Neural crest cell (in vitro differentiated cells): ENCODE measurements at regions not wholly inside any gene's neighbourhood (a gene's known extent, or its start where the extent isn't known, plus 50 kb on each side); places are given as distances from the start of the nearest gene placed in this dataset.

Experiments used
- DNase-seq: peaks from one replicate; pipeline ENCODE4 v3.0.0; 2021; ENCODE audit warnings: low read depth, mixed read lengths, low spot score
- H3K27ac Mint-ChIP-seq: one replicate; pipeline ENCODE4 v1.8.0; 2021; ENCODE audit warnings: mild to moderate bottlenecking, mixed read lengths; ENCODE audit not compliant: unreplicated experiment
- H3K27me3 Mint-ChIP-seq: 2 replicates; pipeline ENCODE4 v1.8.0; 2021; ENCODE audit warnings: low read depth, mild to moderate bottlenecking, mixed read lengths
- H3K36me3 Mint-ChIP-seq: 2 replicates; pipeline ENCODE4 v1.8.0; 2021; ENCODE audit warnings: low read depth, mild to moderate bottlenecking, mixed read lengths
- H3K4me1 Mint-ChIP-seq: 2 replicates; pipeline ENCODE4 v1.8.0; 2021; ENCODE audit warnings: mixed read lengths
- H3K4me3 Mint-ChIP-seq: one replicate; pipeline ENCODE4 v1.8.0; 2021; ENCODE audit warnings: mild to moderate bottlenecking, mixed read lengths
- H3K9me3 Mint-ChIP-seq: 2 replicates; pipeline ENCODE4 v1.8.0; 2021; ENCODE audit warnings: mixed read lengths
- TF ChIP-seq, protein P1 (sequence below): fragments of 200-600 bp; sonication (generic); conservative IDR thresholded peaks from 2 replicates; pipeline ENCODE4 v1.5.0; 2021; ENCODE audit warnings: antibody characterized with exemption, mild to moderate bottlenecking

DNA sequence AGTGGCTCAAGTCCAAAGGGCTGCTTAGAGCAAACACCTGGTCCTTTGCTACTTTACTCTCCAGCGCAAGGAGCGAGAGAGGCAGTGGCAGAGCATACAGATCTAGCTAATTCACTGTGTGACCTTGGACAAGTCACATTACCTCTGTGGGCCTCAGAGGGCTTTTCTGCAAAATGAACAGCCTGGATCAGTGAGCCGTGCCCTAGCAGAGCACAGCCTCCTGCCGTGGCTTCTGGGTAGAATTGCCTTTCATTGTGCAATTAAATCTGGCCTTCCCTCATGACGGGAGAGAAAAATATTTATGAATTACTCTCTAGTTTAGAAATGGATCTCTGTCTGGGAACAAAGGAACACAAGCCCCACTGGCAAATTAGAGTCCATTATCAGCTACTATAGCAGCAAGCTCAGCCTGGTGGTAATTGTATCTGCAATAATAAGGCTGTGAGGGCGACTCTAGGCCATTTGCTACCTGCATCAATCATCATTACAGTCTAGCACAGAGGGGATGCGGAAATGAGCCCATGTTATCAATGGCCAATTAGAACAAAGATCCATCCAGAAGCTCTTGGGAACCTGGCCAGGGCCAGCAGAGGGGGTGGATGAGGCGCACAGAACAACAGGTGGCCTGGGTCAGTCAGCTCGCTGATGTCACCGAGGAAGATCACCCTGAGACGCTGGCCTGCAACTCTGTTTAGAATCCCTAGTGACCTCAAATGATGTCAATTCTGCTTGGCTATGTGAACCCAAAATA lies 114.2 kb upstream of the LY86 start:
- Mint-ChIP-seq H3K4me1 (no peaks in the 10 kb centered on the region), H3K36me3 (no peaks in the 10 kb centered on the region), H3K9me3 (peaks cover 7% of the 10 kb centered on the region), H3K4me3 (no peak overlapping the region), H3K27me3 (no peaks in the 10 kb centered on the region), H3K27ac (no peak overlapping the region)
- DNase-seq, result no peak
- TF ChIP-seq, protein P1, sequence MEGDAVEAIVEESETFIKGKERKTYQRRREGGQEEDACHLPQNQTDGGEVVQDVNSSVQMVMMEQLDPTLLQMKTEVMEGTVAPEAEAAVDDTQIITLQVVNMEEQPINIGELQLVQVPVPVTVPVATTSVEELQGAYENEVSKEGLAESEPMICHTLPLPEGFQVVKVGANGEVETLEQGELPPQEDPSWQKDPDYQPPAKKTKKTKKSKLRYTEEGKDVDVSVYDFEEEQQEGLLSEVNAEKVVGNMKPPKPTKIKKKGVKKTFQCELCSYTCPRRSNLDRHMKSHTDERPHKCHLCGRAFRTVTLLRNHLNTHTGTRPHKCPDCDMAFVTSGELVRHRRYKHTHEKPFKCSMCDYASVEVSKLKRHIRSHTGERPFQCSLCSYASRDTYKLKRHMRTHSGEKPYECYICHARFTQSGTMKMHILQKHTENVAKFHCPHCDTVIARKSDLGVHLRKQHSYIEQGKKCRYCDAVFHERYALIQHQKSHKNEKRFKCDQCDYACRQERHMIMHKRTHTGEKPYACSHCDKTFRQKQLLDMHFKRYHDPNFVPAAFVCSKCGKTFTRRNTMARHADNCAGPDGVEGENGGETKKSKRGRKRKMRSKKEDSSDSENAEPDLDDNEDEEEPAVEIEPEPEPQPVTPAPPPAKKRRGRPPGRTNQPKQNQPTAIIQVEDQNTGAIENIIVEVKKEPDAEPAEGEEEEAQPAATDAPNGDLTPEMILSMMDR, result no peak

DNA sequence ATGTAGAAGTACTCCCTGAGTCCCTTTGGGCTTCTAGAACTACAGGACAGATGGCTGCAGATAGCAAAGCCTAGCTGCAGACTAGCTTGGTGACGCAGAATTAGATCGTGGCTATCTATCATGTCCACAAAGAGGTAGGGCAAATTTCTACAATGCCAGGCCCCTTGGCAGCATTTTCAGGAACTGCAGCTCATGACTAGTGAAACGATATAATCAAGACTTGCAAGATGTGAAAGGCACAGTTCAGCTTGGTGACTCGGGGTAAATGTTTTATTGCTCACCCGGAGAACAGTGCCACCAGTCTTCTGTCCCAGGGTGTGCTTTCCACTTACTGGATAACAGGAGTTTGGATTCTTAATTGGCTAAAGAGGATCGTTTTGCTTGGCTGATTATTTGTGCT lies 108.7 kb upstream of the LY86 start:
- H3K9me3 Mint-ChIP-seq, result peaks cover 2% of the 10 kb centered on the region
- no peaks in the 10 kb centered on the region for H3K4me1 Mint-ChIP-seq
- TF ChIP-seq, protein P1, result no peak
- H3K27me3 Mint-ChIP-seq, result peaks cover 3% of the 10 kb centered on the region
- no peaks in the 10 kb centered on the region for H3K36me3 Mint-ChIP-seq
- DNase-seq, result no peak
- H3K4me3 Mint-ChIP-seq, result no peak overlapping the region
- H3K27ac Mint-ChIP-seq, result no peak overlapping the region

DNA sequence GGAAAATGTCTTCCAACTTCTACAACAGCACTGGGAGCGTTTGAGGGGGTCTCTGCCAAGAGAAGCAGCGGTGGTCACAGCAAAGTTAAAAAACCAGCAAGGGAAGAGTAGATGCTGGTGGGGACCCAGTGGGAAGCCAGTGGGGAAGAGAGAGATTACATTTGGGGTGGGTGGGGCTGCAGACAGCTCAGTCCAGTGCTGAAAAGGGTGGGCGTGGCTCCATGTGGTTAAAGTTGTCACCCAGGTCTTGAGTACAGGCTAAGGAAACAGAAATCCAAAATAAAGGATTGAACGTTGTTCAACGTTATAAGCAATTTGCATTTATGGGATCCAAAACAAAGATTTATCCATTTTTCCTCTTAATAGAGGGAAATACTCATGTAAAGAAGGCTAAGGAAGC lies 106.3 kb upstream of the LY86 start:
- no peaks in the 10 kb centered on the region for H3K36me3 Mint-ChIP-seq
- H3K27me3 Mint-ChIP-seq, result peaks cover 3% of the 10 kb centered on the region
- H3K4me3 Mint-ChIP-seq, result no peak overlapping the region
- H3K27ac Mint-ChIP-seq, result no peak overlapping the region
- TF ChIP-seq, protein P1, result no peak
- peaks cover 2% of the 10 kb centered on the region for H3K9me3 Mint-ChIP-seq
- H3K4me1 Mint-ChIP-seq, result no peaks in the 10 kb centered on the region
- no peak for DNase-seq

DNA sequence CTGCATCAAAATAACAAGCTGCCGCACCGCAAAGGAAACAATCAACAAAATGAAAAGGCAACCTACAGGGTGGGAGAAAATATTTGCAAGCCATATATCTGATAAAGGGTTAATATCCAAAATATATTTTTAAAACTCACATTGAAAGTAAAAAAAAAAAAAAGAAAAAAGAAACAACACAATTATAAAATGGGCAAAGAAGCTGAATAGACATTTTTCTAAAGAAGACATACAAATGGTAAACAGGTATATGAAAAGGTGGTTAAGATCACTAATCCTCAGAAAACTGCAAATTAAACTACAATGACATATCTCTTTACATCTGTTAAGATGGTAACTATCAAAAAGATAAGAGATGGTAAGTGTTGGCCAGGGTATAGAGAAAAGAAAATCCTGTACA lies 105.4 kb upstream of the LY86 start:
- Mint-ChIP-seq H3K36me3 (no peaks in the 10 kb centered on the region), H3K9me3 (peaks cover 2% of the 10 kb centered on the region), H3K27ac (no peak overlapping the region), H3K27me3 (peaks cover 3% of the 10 kb centered on the region), H3K4me3 (no peak overlapping the region), H3K4me1 (no peaks in the 10 kb centered on the region)
- TF ChIP-seq, protein P1, result no peak
- DNase-seq, result no peak

DNA sequence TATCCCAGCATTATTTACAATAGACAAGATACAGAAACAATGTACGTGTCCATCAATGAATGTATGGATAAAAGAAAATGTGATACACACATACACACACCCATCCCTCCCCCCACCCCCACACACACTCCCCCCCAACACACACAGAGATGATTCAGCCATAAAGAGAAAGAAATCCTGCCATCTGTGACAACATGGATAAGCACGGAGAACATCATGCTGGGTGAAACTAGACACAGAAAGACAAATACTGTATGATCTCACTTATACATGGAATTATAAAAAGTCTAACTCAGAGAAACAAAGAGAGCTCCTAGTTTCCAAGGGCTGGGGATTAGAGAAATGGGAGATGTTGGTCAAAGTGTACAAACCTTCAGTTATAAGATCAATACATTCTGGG lies 104.8 kb upstream of the LY86 start:
- H3K36me3 Mint-ChIP-seq, result no peaks in the 10 kb centered on the region
- peaks cover 3% of the 10 kb centered on the region for H3K27me3 Mint-ChIP-seq

More for the DNA sequence above, 104.8 kb upstream of the LY86 start:
- DNase-seq, result no peak
- TF ChIP-seq, protein P1, result no peak
- no peak overlapping the region for H3K4me3 Mint-ChIP-seq
- H3K27ac Mint-ChIP-seq, result no peak overlapping the region
- peaks cover 2% of the 10 kb centered on the region for H3K9me3 Mint-ChIP-seq
- H3K4me1 Mint-ChIP-seq, result no peaks in the 10 kb centered on the region
